CD4-positive, alpha-beta T cell (primary cell): ENCODE measurements at regions not wholly inside any gene's neighbourhood (a gene's known extent, or its start where the extent isn't known, plus 50 kb on each side); places are given as distances from the start of the nearest gene placed in this dataset.

Source experiments
- ATAC-seq: fragments of 200-7000 bp; cut with Tn5 transposase; one replicate; pipeline ENCODE4 v1.10.0; 2022; ENCODE audit warnings: mild to moderate bottlenecking; ENCODE audit not compliant: poor library complexity
- CTCF ChIA-PET: fragments of 350-600 bp; sonication (Branson Sonifier 250); formaldehyde crosslinking; loops from one replicate; lab custom pipeline; 2021; ENCODE audit warnings: antibody characterized with exemption, inconsistent platforms; lab: Charles Lee
- POLR2A ChIA-PET: fragments of 350-600 bp; sonication (Branson Sonifier 250); formaldehyde crosslinking; loops from one replicate; lab custom pipeline; 2021; ENCODE audit warnings: antibody characterized with exemption, inconsistent platforms; lab: Charles Lee
- DNase-seq, 14 experiments: peaks; one replicate each; pipeline ENCODE4 v3.0.0-alpha.2; 2013 to 2020; ENCODE audit warnings: mixed read lengths in 2 of 14
- H3K27ac ChIP-seq, 2 donors: one replicate each; pipeline versions ENCODE4 v1.5.1 to v1.7.0; 2013; ENCODE audit warnings: low read length in 2 of 2, low read depth in 1 of 2, mild to moderate bottlenecking in 1 of 2
- H3K27me3 ChIP-seq, 2 experiments: 1 replicate in 1 of 2; 2 replicates in 1 of 2; pipeline versions ENCODE4 v1.6.1 to v1.7.0; 2013; ENCODE audit warnings: low read length in 2 of 2, control low read depth in 1 of 2, mild to moderate bottlenecking in 1 of 2, moderate library complexity in 1 of 2; ENCODE audit not compliant: insufficient read depth in 2 of 2, control insufficient read depth in 1 of 2
- H3K36me3 ChIP-seq: one replicate; pipeline ENCODE4 v1.6.1; 2013; ENCODE audit warnings: low read length, control low read depth; ENCODE audit not compliant: insufficient read depth
- H3K4me1 ChIP-seq: one replicate; pipeline ENCODE4 v1.6.1; 2013; ENCODE audit warnings: low read length, control low read depth; ENCODE audit not compliant: insufficient read depth
- H3K4me3 ChIP-seq: one replicate; pipeline ENCODE4 v1.5.1; 2013; ENCODE audit warnings: mild to moderate bottlenecking, low read length, moderate library complexity
- H3K9me3 ChIP-seq, 2 experiments: 1 replicate in 1 of 2; 2 replicates in 1 of 2; pipeline versions ENCODE4 v1.6.1 to v1.7.0; 2013; ENCODE audit warnings: low read length in 2 of 2, mild to moderate bottlenecking in 2 of 2, control low read depth in 1 of 2, moderate library complexity in 1 of 2; ENCODE audit not compliant: control insufficient read depth in 1 of 2, insufficient read depth in 1 of 2
- H3K27ac Mint-ChIP-seq: one replicate; pipeline ENCODE4 v1.8.0; 2020; ENCODE audit warnings: mixed read lengths
- H3K27me3 Mint-ChIP-seq: one replicate; pipeline ENCODE4 v1.8.0; 2021; ENCODE audit warnings: mixed read lengths
- H3K36me3 Mint-ChIP-seq: one replicate; pipeline ENCODE4 v1.8.0; 2021; ENCODE audit warnings: low read depth, mixed read lengths
- H3K4me1 Mint-ChIP-seq: one replicate; pipeline ENCODE4 v1.8.0; 2021; ENCODE audit warnings: low read depth, mixed read lengths
- H3K4me3 Mint-ChIP-seq: one replicate; pipeline ENCODE4 v1.8.0; 2020; ENCODE audit warnings: mild to moderate bottlenecking, mixed read lengths
- H3K9me3 Mint-ChIP-seq: one replicate; pipeline ENCODE4 v1.8.0; 2020; ENCODE audit warnings: mixed read lengths
- CTCF ChIP-seq: fragments of 200-600 bp; IDR thresholded peaks from one replicate; pipeline ENCODE4 v1.8.0; 2022; ENCODE audit warnings: antibody characterized with exemption, mild to moderate bottlenecking
- intact Hi-C, 2 experiments: fragments of 100-400 bp; cut with DNase I in 1 of 2; cut with micrococcal nuclease in 1 of 2; formaldehyde crosslinking; loops; one replicate each; pipeline versions ENCODE4 v1.15.1 to v1.9.0; 2023 to 2025; cut with DNase I, micrococcal nuclease

DNA sequence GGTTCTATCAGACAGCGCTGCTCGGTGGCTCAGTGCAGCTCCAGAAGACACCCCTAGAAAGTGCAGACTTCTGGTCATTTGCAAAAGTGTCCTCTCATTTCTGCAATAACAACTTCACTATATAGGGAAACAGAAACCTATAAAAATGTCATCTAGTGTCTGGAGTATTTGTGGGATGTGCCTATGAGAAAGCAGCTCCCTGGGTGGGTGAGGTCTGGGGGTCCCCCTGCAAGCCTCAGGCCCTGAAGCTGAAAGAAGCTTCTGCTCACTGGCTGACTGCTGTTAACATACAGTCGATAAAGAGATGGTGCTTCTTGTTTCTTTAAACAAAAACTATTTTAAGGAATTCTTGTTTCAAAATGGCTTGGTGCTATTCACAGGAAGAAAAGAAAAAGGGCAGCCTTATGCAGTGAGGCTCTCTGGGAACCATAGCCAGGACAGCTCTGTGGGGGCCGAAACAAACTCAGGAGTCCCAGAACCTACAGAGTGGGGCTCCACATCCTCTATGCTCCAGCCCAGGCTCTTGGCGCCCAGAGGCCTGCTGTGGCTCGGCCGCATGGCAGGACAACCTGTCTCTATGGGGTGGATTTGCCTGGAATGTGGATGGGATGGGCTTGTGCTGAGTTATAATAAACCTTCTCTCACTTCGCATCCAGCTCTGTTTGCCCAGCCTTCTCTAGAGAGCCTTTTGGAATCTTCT is 109.7 kb downstream of the BANF2 start:
- Mint-ChIP-seq H3K9me3 (no peaks in the 10 kb centered on the region), H3K4me3 (no peak overlapping the region), H3K4me1 (no peaks in the 10 kb centered on the region), H3K27me3 (no peaks in the 10 kb centered on the region), H3K27ac (no peak overlapping the region), H3K36me3 (no peaks in the 10 kb centered on the region)
- DNase-seq (no peak), ATAC-seq (no peak)
- H3K27ac ChIP-seq: no peak overlapping the region
- intact Hi-C loops: no loop called here
- no peak for TF ChIP-seq CTCF
- ChIA-PET POLR2A (no interaction called here), CTCF (no interaction called here)
- no peaks in the 10 kb centered on the region for H3K27me3 ChIP-seq
- H3K4me3 ChIP-seq: no peak overlapping the region
- H3K36me3 ChIP-seq: no peaks in the 10 kb centered on the region
- no peaks in the 10 kb centered on the region for H3K9me3 ChIP-seq
- H3K4me1 ChIP-seq: no peaks in the 10 kb centered on the region

- ChIA-PET CTCF (no interaction called here), POLR2A (no interaction called here)
- H3K36me3 Mint-ChIP-seq: no peaks in the 10 kb centered on the region
- H3K4me3 Mint-ChIP-seq: no peak overlapping the region
- H3K4me1 Mint-ChIP-seq: no peaks in the 10 kb centered on the region
- no peak for TF ChIP-seq CTCF
- H3K4me3 ChIP-seq: no peak overlapping the region
- DNase-seq: no peak
- no peak overlapping the region for H3K27ac Mint-ChIP-seq
- H3K27me3 Mint-ChIP-seq: no peaks in the 10 kb centered on the region
- no peaks in the 10 kb centered on the region for H3K9me3 ChIP-seq
- intact Hi-C loops: no loop called here
- no peaks in the 10 kb centered on the region for H3K4me1 ChIP-seq
- no peaks in the 10 kb centered on the region for H3K9me3 Mint-ChIP-seq
- no peaks in the 10 kb centered on the region for H3K27me3 ChIP-seq
- H3K27ac ChIP-seq: no peak overlapping the region
- no peak for ATAC-seq
- H3K36me3 ChIP-seq: no peaks in the 10 kb centered on the region
Observed at GRCh38 chr20:17808782-17809181, 109.0 kb downstream of the BANF2 start.

DNA sequence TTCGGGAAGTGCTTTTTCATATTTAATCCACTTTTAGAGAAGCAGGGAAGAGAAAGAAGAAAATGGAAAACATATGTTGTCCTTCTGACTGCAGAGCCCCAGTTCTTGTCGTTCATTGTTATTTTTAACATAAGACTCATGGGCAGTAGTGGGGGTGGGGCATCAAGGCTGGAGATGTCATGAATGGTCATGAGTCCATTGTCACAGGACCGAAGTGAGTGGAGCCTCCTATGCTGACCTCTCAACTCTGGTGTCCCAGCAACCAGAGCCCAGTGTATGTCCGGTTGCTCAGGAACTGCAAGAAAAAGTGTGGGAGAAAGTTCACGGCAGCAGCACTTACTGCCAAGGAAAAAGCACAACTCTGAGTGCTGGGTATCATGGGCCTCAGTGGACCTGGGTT is 108.6 kb downstream of the BANF2 start:
- Mint-ChIP-seq H3K4me3 (no peak overlapping the region), H3K9me3 (no peaks in the 10 kb centered on the region), H3K36me3 (no peaks in the 10 kb centered on the region), H3K27ac (no peak overlapping the region), H3K4me1 (no peaks in the 10 kb centered on the region), H3K27me3 (no peaks in the 10 kb centered on the region)
- Histone ChIP-seq H3K9me3 (no peaks in the 10 kb centered on the region), H3K4me1 (no peaks in the 10 kb centered on the region), H3K36me3 (no peaks in the 10 kb centered on the region), H3K27ac (no peak overlapping the region), H3K27me3 (no peaks in the 10 kb centered on the region), H3K4me3 (no peak overlapping the region)
- DNase-seq (no peak), ATAC-seq (no peak)
- TF ChIP-seq CTCF: no peak
- POLR2A ChIA-PET: no interaction called here
- CTCF ChIA-PET: no interaction called here
- intact Hi-C loops: no loop called here
